ENCODE measurements at regions not wholly inside any gene's neighbourhood (a gene's known extent, or its start where the extent isn't known, plus 50 kb on each side); places are given as distances from the start of the nearest gene placed in this dataset.

DNA sequence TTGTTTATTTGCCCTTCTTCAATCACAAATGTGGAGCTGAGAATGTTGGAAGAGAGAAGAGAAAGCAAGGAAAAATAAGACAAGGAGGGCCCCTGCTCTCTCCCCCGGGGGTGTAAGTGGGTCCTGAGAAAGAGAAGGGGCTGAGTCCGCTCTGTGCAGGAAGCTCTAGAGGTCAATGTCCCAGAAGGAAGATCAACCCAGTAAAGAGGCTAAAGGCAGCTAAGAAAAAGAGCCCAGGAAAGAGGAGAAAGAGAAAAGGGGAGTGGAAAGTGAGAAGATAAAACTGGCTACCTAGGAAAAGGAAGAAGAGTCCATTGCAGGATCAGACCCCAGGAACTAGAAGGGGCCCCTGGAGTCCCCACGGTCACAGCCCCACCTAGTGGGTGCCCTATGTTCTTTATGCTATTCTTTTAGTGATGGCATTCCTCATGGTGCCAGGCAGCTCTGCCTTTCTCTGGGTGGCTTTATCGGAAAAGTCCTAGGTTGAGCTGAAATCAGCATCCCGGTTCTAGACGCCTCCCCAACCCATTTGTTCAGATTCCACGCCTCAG lies 583.4 kb downstream of the ACTL7B start:
- H3K4me3 Mint-ChIP-seq = no peak overlapping the region

DNA sequence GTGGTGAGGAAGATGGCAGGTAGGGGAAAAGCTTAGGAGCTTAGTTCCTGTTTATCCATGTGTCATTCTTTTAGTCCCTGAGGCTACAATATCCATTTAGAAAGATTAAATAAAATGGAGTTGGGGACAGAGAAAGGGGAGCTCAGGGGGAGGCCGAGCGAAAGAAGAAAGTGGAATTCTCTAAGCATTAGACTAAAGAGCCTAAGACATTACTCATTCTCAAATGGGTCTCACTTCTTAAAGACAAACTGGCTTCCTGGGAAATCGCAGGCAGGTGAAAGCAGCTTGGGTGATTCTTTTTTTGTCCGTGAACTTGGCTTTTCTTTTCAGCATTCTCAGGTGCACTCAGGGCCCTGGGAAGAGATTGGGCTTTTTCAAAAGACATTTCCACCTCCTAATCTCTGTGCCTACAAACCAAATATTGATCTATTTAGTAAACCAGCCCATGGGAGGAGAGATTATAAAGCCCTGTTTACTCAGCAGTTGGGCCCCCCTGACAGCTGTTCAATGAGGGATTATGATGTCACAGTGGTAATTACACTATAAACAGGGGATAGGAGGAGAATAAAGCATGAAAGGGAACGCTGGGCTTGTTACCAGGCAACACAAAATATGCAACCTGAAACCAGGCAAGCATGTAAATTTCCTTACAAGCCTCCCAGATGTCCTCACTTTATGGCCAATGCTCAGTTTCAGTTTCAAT lies 584.0 kb downstream of the ACTL7B start:
- DNase-seq = no peak
- CTCF ChIA-PET = interaction anchor here (0.7 to 1.2 kb wide), 4 partner anchors 9 to 806 kb away, joined by 3 read pairs; no protein-coding TSS in a partner anchor
- no peaks in the 10 kb centered on the region for H3K36me3 Mint-ChIP-seq (ENCODE audit: low read depth)
- POLR2A ChIA-PET = no interaction called here
- peaks cover 4% of the 10 kb centered on the region for H3K4me1 Mint-ChIP-seq
- H3K9me3 Mint-ChIP-seq = no peaks in the 10 kb centered on the region
- ATAC-seq (ENCODE audit: low read depth) = no peak
- H3K27me3 Mint-ChIP-seq = no peaks in the 10 kb centered on the region
- intact Hi-C loops (cut with micrococcal nuclease) = loop anchor here (1.0 kb wide), 1 partner anchor 806 kb away; no protein-coding TSS in a partner anchor
- no peak overlapping the region for H3K4me3 Mint-ChIP-seq
- no peak overlapping the region for H3K27ac Mint-ChIP-seq
- TF ChIP-seq, protein P1, sequence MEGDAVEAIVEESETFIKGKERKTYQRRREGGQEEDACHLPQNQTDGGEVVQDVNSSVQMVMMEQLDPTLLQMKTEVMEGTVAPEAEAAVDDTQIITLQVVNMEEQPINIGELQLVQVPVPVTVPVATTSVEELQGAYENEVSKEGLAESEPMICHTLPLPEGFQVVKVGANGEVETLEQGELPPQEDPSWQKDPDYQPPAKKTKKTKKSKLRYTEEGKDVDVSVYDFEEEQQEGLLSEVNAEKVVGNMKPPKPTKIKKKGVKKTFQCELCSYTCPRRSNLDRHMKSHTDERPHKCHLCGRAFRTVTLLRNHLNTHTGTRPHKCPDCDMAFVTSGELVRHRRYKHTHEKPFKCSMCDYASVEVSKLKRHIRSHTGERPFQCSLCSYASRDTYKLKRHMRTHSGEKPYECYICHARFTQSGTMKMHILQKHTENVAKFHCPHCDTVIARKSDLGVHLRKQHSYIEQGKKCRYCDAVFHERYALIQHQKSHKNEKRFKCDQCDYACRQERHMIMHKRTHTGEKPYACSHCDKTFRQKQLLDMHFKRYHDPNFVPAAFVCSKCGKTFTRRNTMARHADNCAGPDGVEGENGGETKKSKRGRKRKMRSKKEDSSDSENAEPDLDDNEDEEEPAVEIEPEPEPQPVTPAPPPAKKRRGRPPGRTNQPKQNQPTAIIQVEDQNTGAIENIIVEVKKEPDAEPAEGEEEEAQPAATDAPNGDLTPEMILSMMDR (IDR thresholded peaks at IDR 0.05) = no peak

More for the DNA sequence above, 583.4 kb downstream of the ACTL7B start:
- no peaks in the 10 kb centered on the region for H3K36me3 Mint-ChIP-seq (ENCODE audit: low read depth)
- TF ChIP-seq, protein P1 (IDR thresholded peaks at IDR 0.05) = no peak
- H3K9me3 Mint-ChIP-seq = no peaks in the 10 kb centered on the region
- intact Hi-C loops (cut with micrococcal nuclease) = loop anchor here (1.0 kb wide), 1 partner anchor 807 kb away; no protein-coding TSS in a partner anchor
- no peak for ATAC-seq (ENCODE audit: low read depth)
- ChIA-PET POLR2A (no interaction called here), CTCF (interaction anchor here (0.6 to 1.2 kb wide), 3 partner anchors 9 to 786 kb away, joined by 3 read pairs; no protein-coding TSS in a partner anchor)
- peak overlapping the region; percentile 32 for H3K27ac Mint-ChIP-seq
- no peak for DNase-seq
- H3K4me1 Mint-ChIP-seq = peaks cover 4% of the 10 kb centered on the region
- no peaks in the 10 kb centered on the region for H3K27me3 Mint-ChIP-seq

DNA sequence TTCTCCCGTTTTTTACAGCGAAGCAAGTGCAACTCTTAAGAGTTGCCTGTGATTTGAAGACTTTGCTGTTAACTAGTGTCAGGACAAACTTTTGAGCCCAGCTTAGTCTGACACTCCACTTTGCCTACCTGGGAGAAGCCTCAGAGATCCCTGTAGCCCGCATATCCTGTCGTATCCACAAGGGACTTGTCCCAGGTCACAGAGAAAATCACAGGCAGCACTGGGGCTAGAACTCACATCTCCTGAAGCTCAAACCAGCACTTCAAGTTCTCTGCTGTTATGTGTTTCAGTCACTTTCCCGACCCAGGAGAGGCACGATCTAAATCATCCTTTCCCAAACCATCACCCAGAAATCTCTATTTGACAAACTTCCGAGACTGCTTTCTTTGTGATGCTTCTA lies 584.5 kb downstream of the ACTL7B start:
- Mint-ChIP-seq H3K9me3 (no peaks in the 10 kb centered on the region), H3K4me1 (peaks cover 4% of the 10 kb centered on the region), H3K4me3 (no peak overlapping the region), H3K27me3 (no peaks in the 10 kb centered on the region), H3K27ac (no peak overlapping the region), H3K36me3 (ENCODE audit: low read depth) (no peaks in the 10 kb centered on the region)
- no peak for DNase-seq
- no peak for ATAC-seq (ENCODE audit: low read depth)
- TF ChIP-seq, protein P1 (IDR thresholded peaks at IDR 0.05) = no peak
- POLR2A ChIA-PET = no interaction called here
- intact Hi-C loops (cut with micrococcal nuclease) = no loop called here
- CTCF ChIA-PET = interaction anchor here (0.7 to 0.8 kb wide), 2 partner anchors 11 to 806 kb away, joined by 3 read pairs; no protein-coding TSS in a partner anchor

DNA sequence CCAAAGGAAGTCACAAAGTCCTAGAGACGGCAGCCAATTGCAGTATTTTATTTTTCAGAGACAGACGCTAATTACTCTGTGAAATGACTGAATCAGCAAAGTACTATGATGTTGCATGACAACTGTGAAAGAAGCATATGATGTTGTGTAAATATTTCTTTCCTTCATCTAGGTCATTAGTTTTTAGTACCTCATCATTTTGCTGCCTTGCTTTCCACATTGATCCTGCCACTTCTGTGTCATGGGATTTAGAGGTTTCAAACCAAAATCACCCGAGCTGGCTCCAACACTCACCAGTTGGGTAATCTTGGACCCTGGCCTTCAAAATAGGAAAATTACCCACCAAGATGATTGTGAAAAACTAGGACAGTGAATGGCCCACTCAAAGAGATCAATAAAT lies 585.2 kb downstream of the ACTL7B start:
- H3K27me3 Mint-ChIP-seq = no peaks in the 10 kb centered on the region
- no peak for DNase-seq
- H3K4me3 Mint-ChIP-seq = no peak overlapping the region
- ChIA-PET POLR2A (no interaction called here), CTCF (no interaction called here)
- H3K9me3 Mint-ChIP-seq = no peaks in the 10 kb centered on the region
- ATAC-seq (ENCODE audit: low read depth) = no peak
- intact Hi-C loops (cut with micrococcal nuclease) = no loop called here
- no peak overlapping the region for H3K27ac Mint-ChIP-seq
- TF ChIP-seq, protein P1 (IDR thresholded peaks at IDR 0.05) = no peak
- H3K36me3 Mint-ChIP-seq (ENCODE audit: low read depth) = no peaks in the 10 kb centered on the region
- H3K4me1 Mint-ChIP-seq = peaks cover 4% of the 10 kb centered on the region

DNA sequence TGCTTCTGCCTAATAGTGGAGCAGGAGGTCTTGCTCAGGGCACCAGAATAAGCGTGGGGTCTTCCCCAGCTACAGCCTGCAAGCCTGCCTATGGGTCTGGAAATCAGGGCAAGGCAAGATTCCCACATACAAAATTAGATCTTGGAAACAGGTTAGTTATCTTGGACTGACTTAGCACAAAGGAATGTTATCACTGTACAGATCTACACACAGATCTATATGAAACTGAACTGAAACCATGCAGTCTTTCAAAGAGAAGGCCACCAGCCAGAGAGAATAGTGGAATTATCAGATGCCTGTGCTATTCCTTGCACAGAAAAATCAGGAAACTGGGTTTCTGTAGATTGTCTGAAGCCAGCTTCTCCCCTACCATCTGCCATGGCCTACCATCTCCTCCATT lies 585.7 kb downstream of the ACTL7B start:
- ChIA-PET CTCF (interaction anchor here (0.6 kb wide), 1 partner anchor 25 kb away, joined by 3 read pairs; no protein-coding TSS in a partner anchor), POLR2A (no interaction called here)
- Mint-ChIP-seq H3K36me3 (ENCODE audit: low read depth) (no peaks in the 10 kb centered on the region), H3K9me3 (no peaks in the 10 kb centered on the region), H3K4me3 (no peak overlapping the region), H3K4me1 (peaks cover 4% of the 10 kb centered on the region), H3K27ac (no peak overlapping the region), H3K27me3 (no peaks in the 10 kb centered on the region)
- ATAC-seq (ENCODE audit: low read depth) (no peak), DNase-seq (no peak)
- intact Hi-C loops (cut with micrococcal nuclease) = no loop called here
- TF ChIP-seq, protein P1 (IDR thresholded peaks at IDR 0.05) = no peak
